NCI-H128 (cell line): ENCODE measurements at regions not wholly inside any gene's neighbourhood (a gene's known extent, or its start where the extent isn't known, plus 50 kb on each side); places are given as distances from the start of the nearest gene placed in this dataset.
"Not testable (repeated sequence)": the region's sequence is repeated elsewhere in the genome, so short reads cannot be mapped to it uniquely, and the experiment has no call there.

Experiments
- DNase-seq: peaks from one replicate; lab custom pipeline; 2025; ENCODE audit not compliant: unreplicated experiment; lab: John Stamatoyannopoulos, UW

DNA sequence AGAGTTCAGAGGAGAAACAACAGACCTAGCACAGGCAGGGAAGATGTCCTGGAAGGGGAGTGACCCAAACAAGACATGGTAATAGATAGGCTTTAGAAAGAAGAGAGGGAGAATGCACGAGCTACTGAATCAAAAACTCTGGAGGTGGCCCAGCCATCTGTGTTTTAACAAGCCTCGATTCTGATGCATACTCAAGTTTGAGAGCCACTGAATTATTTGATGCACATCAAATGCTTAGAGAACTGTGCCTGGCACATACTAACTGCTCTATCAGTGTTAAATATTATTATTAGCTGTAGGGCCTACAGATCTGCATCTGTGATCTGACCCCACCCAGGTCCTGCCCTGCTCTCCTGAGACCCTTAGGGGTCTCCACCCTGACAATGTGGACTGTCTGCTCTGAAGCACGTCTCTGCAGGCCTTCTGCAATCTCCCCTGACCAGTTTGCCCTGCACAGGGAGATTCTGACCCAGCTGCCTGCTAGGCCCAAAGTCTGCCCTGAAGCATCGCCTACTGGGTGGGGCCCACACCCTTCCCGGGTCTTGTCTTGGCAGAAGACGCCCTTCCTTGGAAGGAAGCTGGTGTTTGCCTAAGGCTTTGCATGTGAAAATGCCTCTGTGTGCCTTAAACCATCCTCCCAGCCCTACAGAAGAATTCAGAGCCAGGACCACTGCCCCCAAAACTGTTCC lies 201.5 kb upstream of the KLF3 start:
- no peak for DNase-seq

DNA sequence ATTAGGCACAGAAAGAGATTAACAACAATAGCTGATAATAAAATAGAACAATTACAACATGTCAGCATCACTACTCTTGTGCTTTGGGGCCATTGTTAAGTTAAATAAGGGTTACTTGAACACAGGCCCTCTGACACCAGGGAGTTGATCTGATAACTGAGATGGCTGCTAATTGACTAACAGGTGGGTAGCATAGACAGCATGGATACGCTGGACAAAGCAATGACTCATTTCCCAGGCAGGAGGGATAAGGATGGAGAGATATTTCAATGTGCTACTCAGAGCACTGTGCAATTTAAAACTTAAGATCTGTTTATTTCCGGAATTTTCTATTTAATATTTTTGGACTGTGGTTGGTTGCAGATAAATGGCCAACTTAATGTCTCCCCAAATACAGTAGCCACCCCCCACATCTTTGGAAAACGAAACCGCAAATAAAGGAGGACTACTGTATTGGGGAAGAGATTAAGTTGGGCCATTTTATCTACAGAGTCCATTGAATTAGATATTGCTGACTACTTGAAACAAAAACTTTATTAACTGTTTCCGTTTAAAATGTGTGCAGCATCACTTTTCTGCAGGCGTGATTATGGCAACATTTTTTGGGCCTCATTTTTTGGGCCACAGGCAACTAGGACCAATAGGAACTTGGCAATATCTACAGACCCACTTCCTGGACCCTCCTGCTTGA lies 200.6 kb upstream of the KLF3 start:
- DNase-seq: no peak

DNA sequence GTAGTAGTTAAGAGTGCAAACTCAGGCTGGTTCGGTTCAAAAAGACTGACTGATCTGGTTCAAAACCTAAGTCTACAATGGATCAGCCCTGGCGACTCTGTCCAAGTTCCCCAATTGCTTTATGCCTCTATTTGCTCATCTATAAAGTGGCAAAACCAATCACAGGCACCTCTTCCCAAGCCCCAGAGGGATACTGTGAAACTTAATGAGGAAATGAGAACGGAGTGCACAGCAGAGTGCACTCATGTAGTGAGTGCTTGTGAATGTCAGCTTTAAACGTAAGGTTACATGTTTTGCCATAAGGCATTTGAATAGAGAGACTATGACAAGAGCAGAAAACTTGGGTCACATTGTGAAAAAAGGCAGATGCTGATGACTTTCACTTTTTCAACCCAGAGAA lies 199.7 kb upstream of the KLF3 start:
- DNase-seq: no peak

DNA sequence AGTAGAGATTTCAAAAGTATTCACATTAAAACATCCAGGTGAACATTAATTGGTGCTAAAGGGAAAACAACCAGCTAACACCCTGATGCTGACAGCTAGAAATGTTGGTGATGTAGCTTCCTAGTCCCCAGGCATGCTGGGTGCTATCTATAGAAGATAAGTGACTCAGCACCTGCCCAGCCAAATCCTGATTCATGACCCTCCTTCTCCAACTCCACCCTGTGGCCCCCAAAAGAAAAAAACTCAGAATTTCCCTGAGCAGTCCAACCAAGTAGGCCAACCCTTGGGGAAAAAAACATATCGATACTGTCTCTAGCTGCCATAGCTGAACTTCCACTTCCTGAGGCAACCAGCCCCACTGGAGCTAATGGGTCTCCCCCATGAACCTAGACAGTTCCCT lies 197.6 kb upstream of the KLF3 start:
- DNase-seq: no peak

DNA sequence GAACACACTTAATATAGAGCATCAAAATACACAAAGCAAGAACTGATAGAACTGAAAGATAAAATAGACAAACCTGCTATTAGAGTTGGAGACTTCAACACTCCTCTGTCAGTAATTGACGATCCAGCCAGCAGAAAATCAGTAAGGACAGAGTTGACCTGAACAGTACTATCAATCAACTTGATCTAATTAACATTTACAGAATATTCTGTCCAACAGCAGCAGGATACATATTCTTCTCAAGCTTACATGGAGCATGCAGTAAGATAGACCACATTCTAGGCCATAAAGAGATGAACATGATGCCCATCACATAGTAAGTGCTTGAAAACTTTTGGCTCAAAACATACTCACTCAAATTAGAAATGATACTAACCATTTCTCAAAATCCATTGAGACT lies 196.7 kb upstream of the KLF3 start:
- DNase-seq: no peak

DNA sequence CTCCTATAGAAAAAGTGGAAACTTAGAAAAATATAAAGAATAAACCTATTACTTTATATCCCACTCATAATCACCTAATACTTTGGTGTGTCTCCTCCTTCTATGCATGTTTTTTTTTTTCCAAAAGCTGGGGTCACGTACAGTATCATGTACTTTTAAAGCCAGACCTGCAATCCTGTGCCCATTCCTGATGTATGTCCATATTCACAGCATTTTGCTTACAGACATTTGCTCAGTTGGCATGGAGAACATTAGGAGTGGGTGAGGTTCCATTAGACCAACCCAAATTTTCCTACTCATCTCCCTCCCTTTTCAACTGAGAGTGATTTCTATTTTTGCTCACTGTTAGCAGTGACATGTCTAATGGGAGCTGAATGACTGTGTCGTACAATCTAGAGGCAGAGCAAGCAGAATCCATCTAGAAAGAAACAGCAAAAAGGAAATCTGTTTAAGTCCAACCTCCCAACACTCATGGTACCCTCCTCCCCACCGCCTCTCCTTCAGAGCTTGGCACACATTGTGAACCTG lies 195.6 kb upstream of the KLF3 start:
- DNase-seq: no peak

DNA sequence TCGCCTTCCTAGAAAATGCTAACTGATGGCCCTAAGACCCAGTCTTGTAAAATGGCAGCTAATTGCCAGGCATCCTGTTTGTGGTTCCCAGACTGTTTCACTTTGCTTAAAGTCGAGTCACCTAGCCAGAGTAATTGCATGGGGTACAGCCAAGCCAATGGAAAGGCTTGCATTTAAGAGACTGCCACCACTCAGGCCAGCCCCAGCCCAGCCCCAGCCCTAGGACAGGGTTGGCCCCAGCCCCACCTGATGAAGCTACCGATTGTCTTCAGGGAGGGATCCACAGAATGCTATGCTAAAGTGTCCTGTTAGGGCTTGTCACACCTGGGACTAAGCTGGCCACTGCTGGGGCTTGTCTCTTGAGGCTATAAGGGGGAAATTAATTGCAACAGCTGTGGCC lies 194.6 kb upstream of the KLF3 start:
- DNase-seq: no peak

DNA sequence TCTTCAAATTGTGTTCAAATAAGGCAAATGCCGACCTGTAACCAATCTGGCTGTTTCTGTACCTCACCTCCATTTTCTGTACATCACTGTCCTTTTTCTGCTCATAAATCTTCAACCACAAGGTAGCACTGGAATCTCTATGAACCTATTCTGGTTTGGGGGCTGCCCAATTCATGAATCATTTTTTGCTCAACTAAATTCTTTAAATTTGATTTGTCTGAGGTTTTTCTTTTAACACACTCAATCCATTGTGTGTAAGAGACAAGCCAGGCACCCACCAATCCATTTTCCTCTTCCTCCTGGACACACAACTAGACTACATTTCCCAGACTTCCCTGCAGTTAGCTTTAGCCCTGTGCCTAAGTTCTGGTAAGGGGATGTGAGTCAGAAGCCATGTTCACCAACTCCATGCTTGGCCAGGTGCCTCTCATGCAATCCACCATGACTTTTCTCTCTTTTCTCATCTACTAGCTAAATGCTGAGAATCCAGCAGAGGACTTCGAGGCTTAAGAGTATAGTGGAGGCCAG lies 193.2 kb upstream of the KLF3 start:
- no peak for DNase-seq

DNA sequence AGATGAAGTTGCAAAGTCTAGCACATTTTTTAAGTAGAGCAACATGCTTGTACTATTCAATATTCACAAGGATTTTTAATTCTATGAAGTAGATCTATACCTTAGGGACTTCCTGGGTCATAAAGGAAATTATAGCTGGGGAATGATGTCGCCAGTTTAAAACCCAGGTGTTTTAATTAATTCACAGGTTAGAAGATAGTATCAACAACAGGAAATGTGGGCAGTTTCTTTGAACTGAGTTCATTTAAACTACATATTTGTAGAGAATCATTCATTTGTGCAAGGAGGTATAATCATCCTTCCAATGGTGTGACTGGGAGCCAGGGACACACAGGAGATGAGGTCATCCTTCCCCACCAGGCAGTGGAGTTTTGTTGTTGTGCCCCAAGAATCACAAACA lies 181.3 kb upstream of the KLF3 start:
- no peak for DNase-seq

DNA sequence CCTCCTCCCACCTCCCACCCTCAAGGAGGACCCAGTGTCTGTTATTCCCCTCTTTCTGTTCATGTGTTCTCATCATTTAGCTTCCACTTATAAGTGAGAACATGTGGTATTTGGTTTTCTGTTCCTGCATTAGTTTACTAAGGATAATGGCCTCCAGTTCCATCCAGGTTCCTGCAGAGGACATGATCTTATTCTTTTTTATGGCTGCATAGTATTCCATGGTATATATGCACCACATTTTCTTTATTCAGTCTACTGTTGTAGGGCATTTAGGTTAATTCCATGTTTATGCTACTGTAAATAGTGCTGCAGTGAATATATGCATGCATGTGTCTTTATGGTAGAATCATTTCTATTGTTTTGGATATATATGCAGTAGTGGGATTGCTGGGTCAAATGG lies 180.4 kb upstream of the KLF3 start:
- DNase-seq: not testable (repeated sequence)

DNA sequence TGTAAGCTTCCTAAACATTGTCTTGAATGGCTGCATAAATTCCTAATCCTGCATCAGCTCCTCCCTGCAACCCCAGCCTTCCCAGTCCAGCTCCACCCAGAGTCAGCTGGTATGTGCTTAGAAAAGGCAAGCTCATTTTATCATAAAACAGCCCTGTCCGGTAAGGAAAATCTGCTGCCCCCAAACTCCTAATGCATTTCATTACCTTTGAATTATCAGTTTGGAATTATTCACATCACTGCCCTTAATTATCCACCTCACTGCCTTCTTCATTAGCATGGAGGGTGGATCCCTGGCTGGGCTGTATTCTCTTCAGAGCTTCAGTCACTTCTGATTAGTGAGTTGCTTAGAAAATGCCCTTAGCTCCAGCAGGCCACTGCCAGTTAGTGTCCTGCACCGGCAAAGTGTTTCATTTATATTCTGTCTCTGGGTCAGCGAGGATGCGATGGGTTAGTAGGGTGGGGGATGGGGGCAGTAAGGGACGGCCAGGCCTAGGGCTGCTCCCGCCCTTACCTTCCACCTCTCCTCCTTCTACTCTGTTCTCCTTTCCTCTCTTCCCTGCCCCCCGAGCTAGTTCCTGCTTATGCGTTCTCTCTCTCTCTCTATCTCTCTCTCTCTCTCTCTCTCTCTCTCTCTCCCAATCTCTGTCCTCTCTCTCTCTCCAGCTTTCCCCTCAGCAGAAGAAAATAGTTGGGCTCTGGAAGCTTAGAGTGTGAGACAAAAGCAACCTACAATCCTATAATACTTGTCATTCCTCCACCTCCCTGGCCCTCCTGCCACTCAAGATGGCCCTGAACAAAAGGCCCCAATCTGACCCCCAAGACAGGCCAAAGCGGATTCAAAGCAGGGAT lies 174.8 kb upstream of the KLF3 start:
- DNase-seq: no peak

DNA sequence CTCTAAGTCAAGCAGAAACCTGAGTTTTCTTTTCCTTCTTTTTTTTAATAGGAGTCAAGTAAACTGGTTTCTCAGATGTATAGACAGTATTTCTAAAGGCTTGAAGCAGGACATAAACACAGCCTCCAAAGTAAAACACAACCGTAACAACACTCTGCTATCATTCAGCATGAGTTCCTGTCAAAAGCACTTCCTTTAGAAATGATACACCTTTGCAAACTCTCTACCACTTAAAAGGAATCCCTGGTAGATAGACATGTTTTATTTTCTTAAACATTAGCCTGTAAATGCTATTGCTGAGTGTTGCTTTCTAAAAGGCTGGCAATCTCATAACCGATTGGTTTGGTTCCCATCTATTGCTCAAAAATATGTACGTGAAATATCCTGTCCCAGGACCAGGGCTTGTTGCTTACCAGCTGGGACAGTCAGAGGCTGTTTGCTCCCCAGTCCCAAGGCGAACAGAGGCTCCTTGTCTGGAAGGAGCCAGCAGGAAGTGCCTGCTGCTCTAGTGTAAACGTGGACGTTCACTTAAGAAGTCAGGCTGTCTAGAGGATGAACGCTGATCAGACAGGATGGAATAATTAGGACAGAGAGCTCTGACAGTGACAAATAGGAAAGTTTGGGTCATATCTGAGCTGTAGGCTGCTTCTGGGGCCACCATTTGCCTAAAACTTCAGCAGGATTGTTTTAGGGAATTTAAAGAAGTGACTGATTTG lies 173.9 kb upstream of the KLF3 start:
- DNase-seq: no peak

DNA sequence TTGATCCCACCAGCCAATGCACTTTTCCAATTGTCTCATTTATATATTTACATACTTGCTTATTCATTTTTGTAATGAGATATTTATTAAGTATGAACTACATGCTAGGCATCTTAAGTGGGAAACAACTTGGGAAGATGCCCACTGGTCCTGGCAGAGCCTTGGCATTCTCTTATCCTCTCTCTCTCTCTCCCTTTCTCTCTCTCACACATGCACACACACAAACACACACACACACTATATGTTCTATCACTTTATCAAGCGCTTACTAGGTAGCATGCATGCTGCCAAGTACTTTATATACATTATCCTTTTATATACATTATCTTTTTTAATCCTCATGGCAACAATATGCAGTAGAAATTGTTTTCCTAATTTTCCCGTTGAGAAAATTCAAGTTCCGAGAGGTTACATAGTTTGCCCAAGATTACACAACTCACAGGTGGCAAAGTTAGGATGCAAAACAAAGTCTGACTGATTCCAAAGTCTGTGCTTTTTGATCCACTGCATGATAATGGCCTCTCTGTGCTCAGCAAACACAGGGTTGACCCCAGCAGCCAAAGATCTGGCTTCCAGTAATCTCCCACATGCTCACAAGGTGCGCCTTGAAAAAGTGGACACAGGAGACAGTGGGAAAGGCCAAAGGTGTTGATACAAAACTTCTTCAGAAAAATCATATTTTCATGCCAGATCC lies 173.1 kb upstream of the KLF3 start:
- DNase-seq: no peak

DNA sequence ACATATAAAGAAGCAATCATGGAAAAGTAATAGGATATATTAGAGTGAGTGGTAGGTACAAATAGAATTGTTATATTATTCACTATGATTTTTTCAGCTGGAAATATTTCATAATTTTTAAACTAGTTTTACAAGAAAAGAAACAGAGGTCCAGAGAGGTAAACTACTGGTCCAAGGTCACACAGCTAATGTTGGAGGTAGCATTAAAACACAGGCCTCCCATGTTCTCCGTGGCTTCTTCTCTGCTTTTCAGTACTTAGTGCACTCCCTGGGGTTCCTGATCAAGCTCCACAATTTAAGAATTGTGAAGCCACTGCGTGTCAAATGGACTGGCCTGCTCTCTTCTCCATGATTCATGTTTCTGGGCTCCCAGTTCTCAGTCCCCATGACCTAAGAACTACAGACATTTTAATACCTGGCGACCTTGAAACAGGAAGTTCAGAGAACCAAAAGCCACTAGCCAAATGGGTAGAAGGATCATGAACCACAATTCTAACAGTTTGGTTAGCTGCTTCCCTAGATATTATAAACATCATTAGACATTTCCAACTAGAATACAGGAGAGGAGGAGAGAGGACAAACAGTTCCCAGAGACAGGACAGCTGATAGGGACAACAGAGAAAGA lies 172.0 kb upstream of the KLF3 start:
- no peak for DNase-seq

DNA sequence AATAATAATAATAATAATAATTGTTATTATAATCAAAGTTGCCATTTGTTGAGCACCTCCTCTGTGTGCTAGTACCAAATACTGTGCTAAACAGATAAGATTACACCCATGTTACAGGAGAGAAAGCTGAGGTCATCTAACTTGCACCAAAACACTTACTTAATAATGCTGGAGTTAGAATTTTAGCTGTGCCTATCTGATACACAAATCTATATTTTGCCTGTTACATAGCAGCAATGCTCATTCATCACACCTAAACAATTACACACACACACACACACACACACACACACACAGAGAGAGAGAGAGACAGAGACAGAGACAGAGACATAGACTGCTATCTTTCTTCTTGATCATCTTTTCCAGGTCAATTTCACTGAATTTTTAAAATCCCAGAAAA lies 170.9 kb upstream of the KLF3 start:
- no peak for DNase-seq

DNA sequence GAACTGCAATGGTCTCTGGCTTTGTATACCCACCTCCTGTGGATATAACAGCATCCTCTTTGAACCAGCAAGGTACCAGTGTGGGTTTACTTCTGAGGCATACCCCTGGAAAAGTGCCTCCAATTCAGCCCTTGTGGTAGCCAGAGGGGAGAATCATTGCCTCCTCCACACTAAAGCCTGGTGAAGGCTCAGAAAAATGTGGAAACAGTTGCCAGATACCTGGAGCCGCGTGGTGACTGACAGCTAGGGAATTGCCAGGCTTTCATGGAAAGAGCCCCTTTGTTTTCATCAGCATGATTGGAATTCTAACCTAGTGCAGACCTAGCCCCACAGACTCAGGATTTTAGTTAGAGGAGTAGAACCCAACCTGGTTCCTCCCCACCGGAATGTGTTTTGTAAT lies 168.6 kb upstream of the KLF3 start:
- DNase-seq: no peak

DNA sequence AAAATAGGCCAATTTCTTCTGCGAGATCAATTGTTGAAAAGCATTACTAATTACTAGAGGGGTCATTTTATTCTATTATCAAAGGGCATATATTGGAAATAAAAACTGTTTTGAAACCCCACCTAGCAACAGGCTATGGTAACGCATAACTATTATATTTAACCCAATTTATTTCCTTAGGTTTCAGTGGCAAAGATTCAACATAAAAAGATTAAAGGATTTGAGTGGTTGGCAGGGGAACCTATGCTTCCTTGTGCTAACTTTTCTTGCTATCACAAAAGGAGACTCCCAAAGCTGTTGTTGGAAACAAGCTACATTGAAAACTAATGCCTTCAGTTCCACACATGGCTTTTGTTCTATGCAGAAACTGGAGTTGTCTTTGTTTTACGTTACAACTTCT lies 166.9 kb upstream of the KLF3 start:
- DNase-seq: no peak

DNA sequence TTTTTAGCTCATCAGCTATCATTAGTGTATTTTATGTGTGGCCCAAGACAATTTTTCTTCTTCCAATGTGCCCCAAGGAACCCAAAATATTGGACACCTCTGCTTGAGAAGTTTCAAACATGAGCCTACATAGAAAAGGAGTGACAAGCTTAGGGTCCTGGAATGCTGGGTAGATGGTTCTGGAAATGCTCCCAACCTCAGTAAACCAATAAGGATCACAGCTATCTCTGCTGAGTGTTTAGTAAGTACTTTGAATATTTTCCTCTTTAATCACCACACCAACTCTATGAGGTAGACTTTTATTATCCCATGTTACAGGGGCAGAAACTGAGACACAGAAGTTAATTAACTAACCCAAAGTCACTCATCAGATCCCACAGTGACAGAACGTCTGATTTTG lies 164.9 kb upstream of the KLF3 start:
- DNase-seq: no peak

DNA sequence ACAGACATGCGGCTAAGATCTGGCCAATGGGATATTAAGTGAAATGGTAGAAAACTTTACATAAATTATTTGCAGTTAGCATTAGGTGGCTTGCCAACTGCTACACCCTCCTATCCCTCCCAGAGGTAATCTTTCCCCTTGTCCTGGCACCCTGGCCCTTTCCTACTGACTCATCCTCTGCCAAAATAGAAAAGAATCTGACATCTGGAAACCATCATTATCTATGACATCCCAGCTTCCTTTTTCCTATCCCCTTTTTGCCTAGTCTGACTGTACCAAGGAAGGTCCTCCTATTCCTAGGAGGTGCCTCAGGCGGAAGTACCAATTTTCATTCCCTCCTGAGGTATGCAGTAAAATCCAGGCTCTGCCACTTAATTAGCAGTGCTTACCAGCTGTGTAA lies 163.6 kb upstream of the KLF3 start:
- DNase-seq: no peak

DNA sequence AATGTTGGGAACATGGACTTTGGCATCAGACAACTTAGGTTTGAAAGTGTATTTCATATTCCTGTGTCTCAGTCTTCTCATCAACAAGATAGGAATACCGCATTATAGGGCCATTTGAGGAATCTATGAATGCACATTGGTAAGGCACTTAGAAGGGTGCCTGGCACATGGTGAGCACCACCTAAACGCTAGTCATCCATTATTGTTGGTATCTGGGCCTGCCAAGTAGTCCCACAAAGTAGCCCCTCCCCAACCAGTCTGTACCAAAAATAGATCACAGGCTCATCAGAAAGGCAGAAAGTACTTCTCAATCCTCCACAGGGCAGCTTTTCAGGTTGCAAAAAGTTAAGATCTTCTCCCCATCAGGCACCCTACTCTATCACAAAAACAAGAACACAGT lies 162.3 kb upstream of the KLF3 start:
- no peak for DNase-seq
